Loucy (cell line): ENCODE measurements at regions not wholly inside any gene's neighbourhood (a gene's known extent, or its start where the extent isn't known, plus 50 kb on each side); places are given as distances from the start of the nearest gene placed in this dataset.

Experiments used
- CTCF ChIP-seq: fragments of 200-600 bp; sonication (generic); conservative IDR thresholded peaks from 2 replicates; pipeline ENCODE4 v1.5.1; 2014; ENCODE audit warnings: mild to moderate bottlenecking, antibody characterized with exemption, low read length
- EZH2phosphoT487 ChIP-seq: fragments of 200-600 bp; IDR thresholded peaks from 2 replicates; pipeline ENCODE4 v1.6.1; 2018; ENCODE audit warnings: antibody characterized with exemption, mild to moderate bottlenecking, moderate library complexity, borderline replicate concordance

GRCh38 chr12:111255261-111255660, 113.6 kb downstream of the PHETA1 start:
- TF ChIP-seq CTCF (no peak), EZH2phosphoT487 (no peak)
